ENCODE measurements at regions not wholly inside any gene's neighbourhood (a gene's known extent, or its start where the extent isn't known, plus 50 kb on each side); places are given as distances from the start of the nearest gene placed in this dataset.

- TF ChIP-seq, protein P1, sequence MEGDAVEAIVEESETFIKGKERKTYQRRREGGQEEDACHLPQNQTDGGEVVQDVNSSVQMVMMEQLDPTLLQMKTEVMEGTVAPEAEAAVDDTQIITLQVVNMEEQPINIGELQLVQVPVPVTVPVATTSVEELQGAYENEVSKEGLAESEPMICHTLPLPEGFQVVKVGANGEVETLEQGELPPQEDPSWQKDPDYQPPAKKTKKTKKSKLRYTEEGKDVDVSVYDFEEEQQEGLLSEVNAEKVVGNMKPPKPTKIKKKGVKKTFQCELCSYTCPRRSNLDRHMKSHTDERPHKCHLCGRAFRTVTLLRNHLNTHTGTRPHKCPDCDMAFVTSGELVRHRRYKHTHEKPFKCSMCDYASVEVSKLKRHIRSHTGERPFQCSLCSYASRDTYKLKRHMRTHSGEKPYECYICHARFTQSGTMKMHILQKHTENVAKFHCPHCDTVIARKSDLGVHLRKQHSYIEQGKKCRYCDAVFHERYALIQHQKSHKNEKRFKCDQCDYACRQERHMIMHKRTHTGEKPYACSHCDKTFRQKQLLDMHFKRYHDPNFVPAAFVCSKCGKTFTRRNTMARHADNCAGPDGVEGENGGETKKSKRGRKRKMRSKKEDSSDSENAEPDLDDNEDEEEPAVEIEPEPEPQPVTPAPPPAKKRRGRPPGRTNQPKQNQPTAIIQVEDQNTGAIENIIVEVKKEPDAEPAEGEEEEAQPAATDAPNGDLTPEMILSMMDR (IDR thresholded peaks at IDR 0.05): no peak
- TF ChIP-seq POLR2A (IDR thresholded peaks at IDR 0.05) (no peak), POLR2AphosphoS5 (IDR thresholded peaks at IDR 0.05) (no peak), EP300 (IDR thresholded peaks at IDR 0.05) (no peak)
These were observed 224.3 kb downstream of the ERMARD start for GRCh38 chr6:169975701-169976100.
